IMR-90 (cell line): ENCODE measurements at regions not wholly inside any gene's neighbourhood (a gene's known extent, or its start where the extent isn't known, plus 50 kb on each side); places are given as distances from the start of the nearest gene placed in this dataset.

Source experiments
- ATAC-seq: fragments of 200-7000 bp; cut with Tn5 transposase; 2 replicates; pipeline ENCODE4 v1.9.1; 2020; ENCODE audit warnings: low read depth, mild to moderate bottlenecking, moderate library complexity
- BruUV-seq: library from RNA; stranded (reverse); fragments of 400-500 nt; replicated peaks from 2 replicates; lab custom pipeline; 2021; lab: Mats Ljungman, UMichigan
- CTCF ChIA-PET: fragments of 300-600 bp; formaldehyde crosslinking; extraction: SDS; loops from one replicate; lab custom pipeline; 2021; ENCODE audit warnings: antibody characterized with exemption; lab: Yijun Ruan, JAX
- POLR2A ChIA-PET: fragments of 300-600 bp; sonication (Branson Sonifier 250); formaldehyde crosslinking; loops from one replicate; lab custom pipeline; 2022; ENCODE audit warnings: antibody characterized with exemption; ENCODE audit not compliant: unreplicated experiment; lab: Charles Lee
- DNase-seq: peaks from one replicate; pipeline ENCODE4 v3.0.0; 2013
- H2AFZ ChIP-seq: replicated peaks from 2 replicates; pipeline ENCODE3; 2013; ENCODE audit warnings: low read length, mild to moderate bottlenecking; ENCODE audit not compliant: poor library complexity
- H2AK5ac ChIP-seq: 2 replicates; pipeline ENCODE4 v1.6.1; 2013; ENCODE audit warnings: low read depth, low read length, inconsistent platforms
- H2AK9ac ChIP-seq: replicated peaks from 2 replicates; pipeline ENCODE3; 2013; ENCODE audit warnings: mild to moderate bottlenecking, low read depth, low read length, moderate library complexity; ENCODE audit not compliant: poor library complexity
- H2BK120ac ChIP-seq: 2 replicates; pipeline ENCODE4 v1.6.1; 2013; ENCODE audit warnings: low read depth, low read length, inconsistent platforms
- H2BK15ac ChIP-seq: 3 replicates; pipeline ENCODE4 v1.6.1; 2013; ENCODE audit warnings: low read depth, low read length, inconsistent platforms
- H2BK20ac ChIP-seq: 2 replicates; pipeline ENCODE4 v1.6.1; 2013; ENCODE audit warnings: low read depth, mild to moderate bottlenecking, inconsistent platforms, low read length, moderate library complexity
- H2BK5ac ChIP-seq: 2 replicates; pipeline ENCODE4 v1.6.1; 2013; ENCODE audit warnings: mild to moderate bottlenecking, low read depth, low read length, inconsistent platforms; ENCODE audit not compliant: poor library complexity, severe bottlenecking
- H3K14ac ChIP-seq: replicated peaks from 2 replicates; pipeline ENCODE4 v1.6.1; 2013; ENCODE audit warnings: low read depth, low read length, inconsistent platforms
- H3K18ac ChIP-seq: 2 replicates; pipeline ENCODE4 v1.6.1; 2013; ENCODE audit warnings: low read depth, low read length, control low read depth
- H3K23ac ChIP-seq: 2 replicates; pipeline ENCODE4 v1.6.1; 2013; ENCODE audit warnings: low read depth, low read length, inconsistent platforms
- H3K27ac ChIP-seq: 2 replicates; pipeline ENCODE4 v1.5.1; 2013; ENCODE audit warnings: mild to moderate bottlenecking, control low read depth, low read length; ENCODE audit not compliant: insufficient read depth
- H3K27me3 ChIP-seq: 2 replicates; pipeline ENCODE4 v1.6.1; 2013; ENCODE audit warnings: low read length; ENCODE audit not compliant: control insufficient read depth, insufficient read depth
- H3K36me3 ChIP-seq: 2 replicates; pipeline ENCODE4 v1.6.1; 2013; ENCODE audit warnings: low read length, mixed read lengths; ENCODE audit not compliant: control insufficient read depth, insufficient read depth
- H3K4ac ChIP-seq: 2 replicates; pipeline ENCODE4 v1.6.1; 2013; ENCODE audit warnings: low read depth, low read length, inconsistent platforms
- H3K4me1 ChIP-seq: 2 replicates; pipeline ENCODE4 v1.6.1; 2013; ENCODE audit warnings: low read length, mixed read lengths; ENCODE audit not compliant: control insufficient read depth, insufficient read depth
- H3K4me2 ChIP-seq: 2 replicates; pipeline ENCODE4 v1.6.1; 2013; ENCODE audit warnings: low read depth, mild to moderate bottlenecking, control low read depth, low read length, moderate library complexity
- H3K4me3 ChIP-seq: 2 replicates; pipeline ENCODE4 v1.5.1; 2013; ENCODE audit warnings: low read depth, mild to moderate bottlenecking, control low read depth, low read length, moderate library complexity; ENCODE audit not compliant: insufficient read depth
- H3K56ac ChIP-seq: 2 replicates; pipeline ENCODE4 v1.6.1; 2013; ENCODE audit warnings: low read length, inconsistent platforms; ENCODE audit not compliant: insufficient read depth; ENCODE audit errors: extremely low read depth
- H3K79me1 ChIP-seq, 2 experiments: 2 replicates each; pipeline ENCODE4 v1.6.1; 2013; ENCODE audit warnings: low read length in 2 of 2, inconsistent platforms in 1 of 2, low read depth in 1 of 2
- H3K9ac ChIP-seq: 2 replicates; pipeline ENCODE4 v1.6.1; 2013; ENCODE audit warnings: low read depth, low read length, control low read depth
- H3K9me1 ChIP-seq: 2 replicates; pipeline ENCODE4 v1.6.1; 2013; ENCODE audit warnings: low read length, inconsistent platforms; ENCODE audit not compliant: insufficient read depth
- H3K9me3 ChIP-seq: 2 replicates; pipeline ENCODE4 v1.6.1; 2013; ENCODE audit warnings: low read length; ENCODE audit not compliant: control insufficient read depth, insufficient read depth
- H4K20me1 ChIP-seq: 2 replicates; pipeline ENCODE4 v1.6.1; 2013; ENCODE audit warnings: low read length, inconsistent platforms; ENCODE audit not compliant: insufficient read depth
- H4K5ac ChIP-seq: 2 replicates; pipeline ENCODE4 v1.6.1; 2013; ENCODE audit warnings: mild to moderate bottlenecking, low read depth, low read length, control low read depth
- H4K8ac ChIP-seq, 2 experiments: 2 replicates each; pipeline ENCODE4 v1.6.1; 2013; ENCODE audit warnings: low read depth in 2 of 2, low read length in 2 of 2, control low read depth in 1 of 2, inconsistent platforms in 1 of 2
- H4K91ac ChIP-seq: 2 replicates; pipeline ENCODE4 v1.6.1; 2013; ENCODE audit warnings: low read depth, low read length, inconsistent platforms; ENCODE audit not compliant: insufficient read depth
- BHLHE40 ChIP-seq: fragments of 150-350 bp; IDR thresholded peaks from 2 replicates; pipeline ENCODE4 v1.6.1; 2016; ENCODE audit warnings: mild to moderate bottlenecking, low read depth, low read length
- CEBPB ChIP-seq: IDR thresholded peaks from 2 replicates; pipeline ENCODE4 v1.6.1; 2012; ENCODE audit warnings: low read depth, low read length, improper control_type of control experiment
- CHD1 ChIP-seq: IDR thresholded peaks from 2 replicates; pipeline ENCODE4 v1.6.1; 2012; ENCODE audit warnings: low read depth, low read length, improper control_type of control experiment
- RAD21 ChIP-seq: IDR thresholded peaks from 2 replicates; pipeline ENCODE4 v1.6.1; 2012; ENCODE audit warnings: low read length, improper control_type of control experiment
- RCOR1 ChIP-seq: IDR thresholded peaks from 2 replicates; pipeline ENCODE4 v1.6.1; 2012; ENCODE audit warnings: mild to moderate bottlenecking, low read length, improper control_type of control experiment; ENCODE audit not compliant: insufficient replicate concordance
- SMC3 ChIP-seq: fragments of 150-350 bp; IDR thresholded peaks from 2 replicates; pipeline ENCODE4 v1.6.1; 2016; ENCODE audit warnings: low read depth, mild to moderate bottlenecking, antibody characterized with exemption, low read length, moderate library complexity
- WGBS, 2 experiments: methylation state at CpG; one replicate each; pipeline versions ENCODE4 v1.1.5 to v1.1.7; 2013; ENCODE audit warnings: missing lambda C conversion rate in 2 of 2; ENCODE audit not compliant: insufficient read length in 1 of 2; ENCODE audit errors: extremely low coverage in 2 of 2; 5-methylcytosine and 5-hydroxymethylcytosine counted together
- dilution Hi-C: fragments of 300-500 bp; cut with HindIII; formaldehyde crosslinking; loops from one replicate; pipeline ENCODE4 v1.14.3; 2018; ENCODE audit warnings: low sequenced_read_pairs; ENCODE audit not compliant: unreplicated experiment
- in situ Hi-C: fragments of 300-500 bp; cut with MboI; formaldehyde crosslinking; loops from 3 replicates; pipeline ENCODE4 v1.14.3; 2019; ENCODE audit warnings: low sequenced_read_pairs, inconsistent platforms, mixed read lengths
- intact Hi-C: fragments of 100-400 bp; cut with micrococcal nuclease; formaldehyde crosslinking; loops from 2 replicates; pipeline ENCODE4 v1.10.0; 2022
- TF ChIP-seq, protein P1 (sequence below): conservative IDR thresholded peaks from 2 replicates; pipeline ENCODE4 v1.5.1; 2012; ENCODE audit warnings: mild to moderate bottlenecking, low read depth, low read length, improper control_type of control experiment

DNA sequence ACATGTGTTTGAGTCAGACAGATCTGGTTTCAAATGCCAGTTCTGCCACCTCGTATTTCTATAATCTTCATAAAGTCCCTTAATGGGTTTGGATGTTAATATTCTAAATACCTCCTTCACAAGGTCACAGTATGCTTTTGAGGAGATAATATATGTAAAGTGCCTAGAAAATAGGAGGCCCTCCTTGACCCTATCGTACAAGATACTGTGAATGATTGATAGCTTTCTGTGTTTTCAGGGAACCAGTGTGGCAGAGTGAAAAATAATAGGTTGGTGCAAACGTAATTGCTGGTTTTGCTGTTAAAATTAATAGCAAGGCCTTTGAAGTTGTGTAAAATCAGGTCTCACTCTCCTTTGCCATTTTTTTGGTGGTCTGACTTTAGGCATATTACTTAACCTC lies 77.5 kb upstream of the SCEL start:
- H4K20me1 ChIP-seq: no peaks in the 10 kb centered on the region
- peaks cover 2% of the 10 kb centered on the region; the same call in 1 of the 2 replicates for H3K27me3 ChIP-seq
- H3K4ac ChIP-seq: no peak overlapping the region
- no peaks in the 10 kb centered on the region for H3K79me1 ChIP-seq
- no peak overlapping the region for H2AK5ac ChIP-seq
- H2BK15ac ChIP-seq: no peak overlapping the region
- H2BK20ac ChIP-seq: no peak overlapping the region
- H3K27ac ChIP-seq: no peak overlapping the region
- H4K8ac ChIP-seq: no peak overlapping the region
- ChIA-PET POLR2A (no interaction called here), CTCF (interaction anchor here (0.7 kb wide), 1 partner anchor 20 kb away, joined by 3 read pairs; no protein-coding TSS in a partner anchor)
- H3K56ac ChIP-seq: no peak overlapping the region
- in situ Hi-C loops: no loop called here
- no peak overlapping the region for H4K5ac ChIP-seq
- no peak overlapping the region for H4K91ac ChIP-seq
- no peak overlapping the region for H2BK120ac ChIP-seq
- no peak for TF ChIP-seq BHLHE40
- TF ChIP-seq CEBPB: no peak
- TF ChIP-seq, protein P1, sequence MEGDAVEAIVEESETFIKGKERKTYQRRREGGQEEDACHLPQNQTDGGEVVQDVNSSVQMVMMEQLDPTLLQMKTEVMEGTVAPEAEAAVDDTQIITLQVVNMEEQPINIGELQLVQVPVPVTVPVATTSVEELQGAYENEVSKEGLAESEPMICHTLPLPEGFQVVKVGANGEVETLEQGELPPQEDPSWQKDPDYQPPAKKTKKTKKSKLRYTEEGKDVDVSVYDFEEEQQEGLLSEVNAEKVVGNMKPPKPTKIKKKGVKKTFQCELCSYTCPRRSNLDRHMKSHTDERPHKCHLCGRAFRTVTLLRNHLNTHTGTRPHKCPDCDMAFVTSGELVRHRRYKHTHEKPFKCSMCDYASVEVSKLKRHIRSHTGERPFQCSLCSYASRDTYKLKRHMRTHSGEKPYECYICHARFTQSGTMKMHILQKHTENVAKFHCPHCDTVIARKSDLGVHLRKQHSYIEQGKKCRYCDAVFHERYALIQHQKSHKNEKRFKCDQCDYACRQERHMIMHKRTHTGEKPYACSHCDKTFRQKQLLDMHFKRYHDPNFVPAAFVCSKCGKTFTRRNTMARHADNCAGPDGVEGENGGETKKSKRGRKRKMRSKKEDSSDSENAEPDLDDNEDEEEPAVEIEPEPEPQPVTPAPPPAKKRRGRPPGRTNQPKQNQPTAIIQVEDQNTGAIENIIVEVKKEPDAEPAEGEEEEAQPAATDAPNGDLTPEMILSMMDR: no peak
- TF ChIP-seq RCOR1: no peak
- TF ChIP-seq RAD21: no peak
- no peak for TF ChIP-seq SMC3
- TF ChIP-seq CHD1: no peak
- dilution Hi-C loops: no loop called here
- ATAC-seq (no peak), DNase-seq (no peak)
- BruUV-seq: no TSS peak
- H3K4me2 ChIP-seq: no peak overlapping the region
- no peaks in the 10 kb centered on the region for H3K36me3 ChIP-seq
- H3K4me1 ChIP-seq: no peaks in the 10 kb centered on the region
- no peak overlapping the region for H3K14ac ChIP-seq
- no peak overlapping the region for H3K23ac ChIP-seq
- no peaks in the 10 kb centered on the region for H3K9me1 ChIP-seq
- no peak overlapping the region for H3K18ac ChIP-seq
- H3K9me3 ChIP-seq: no peaks in the 10 kb centered on the region
- H2AFZ ChIP-seq: no peak overlapping the region
- no peak overlapping the region for H3K9ac ChIP-seq
- intact Hi-C loops: no loop called here
- WGBS, 2 experiments: no CpG with 5 or more reads among the region's 3 CpGs
- H3K4me3 ChIP-seq: no peak overlapping the region
- H2AK9ac ChIP-seq: no peak overlapping the region
- H2BK5ac ChIP-seq: no peak overlapping the region
